Germinal center (tissue), 1 donor: ENCODE measurements at regions not wholly inside any gene's neighbourhood (a gene's known extent, or its start where the extent isn't known, plus 50 kb on each side); places are given as distances from the start of the nearest gene placed in this dataset.
A peak's percentile ranks its signal among the peaks of the same experiment; 100 is the strongest.

Experiments
- DNase-seq: peaks from one replicate; pipeline ENCODE4 v3.0.0; 2012; ENCODE audit warnings: mixed read lengths, low spot score

DNA sequence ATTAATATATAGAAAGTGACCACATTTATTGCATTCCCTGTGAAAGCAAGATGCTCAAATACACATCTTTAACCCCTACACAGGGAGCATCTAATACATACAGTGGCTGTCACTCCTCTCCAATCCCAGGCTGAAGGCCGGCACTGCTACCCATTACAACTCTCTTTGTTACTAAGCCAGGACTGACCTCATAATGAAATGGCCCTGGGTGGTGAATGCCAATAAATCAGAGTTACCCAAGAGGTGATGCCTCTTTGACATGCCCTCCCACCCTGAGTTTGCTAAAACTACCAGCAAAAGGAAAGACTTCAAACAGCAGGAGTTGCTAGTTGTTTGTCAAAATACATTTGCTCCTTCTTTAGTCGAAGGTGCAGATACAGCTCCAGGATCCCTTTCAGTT lies 214.2 kb downstream of the FOXA2 start:
- no peak for DNase-seq

DNA sequence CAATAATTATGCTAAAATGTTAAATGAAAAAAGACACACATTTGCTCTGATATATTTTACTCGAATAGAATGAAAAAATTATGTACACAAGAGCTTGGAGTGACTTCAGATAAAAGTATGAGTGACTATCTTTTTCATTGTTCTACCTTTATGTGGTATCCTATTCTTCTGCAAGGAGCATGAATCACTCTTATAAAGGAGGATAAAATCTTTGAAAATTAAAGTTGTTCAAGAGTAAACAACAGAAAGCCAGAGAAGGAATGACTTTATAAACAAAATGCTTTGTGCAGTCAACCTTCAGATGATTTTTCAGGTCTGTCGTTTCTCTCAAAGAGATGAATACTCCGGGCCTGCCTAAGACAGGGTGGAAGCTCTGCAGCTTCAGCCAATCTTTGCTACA lies 215.3 kb downstream of the FOXA2 start:
- no peak for DNase-seq

DNA sequence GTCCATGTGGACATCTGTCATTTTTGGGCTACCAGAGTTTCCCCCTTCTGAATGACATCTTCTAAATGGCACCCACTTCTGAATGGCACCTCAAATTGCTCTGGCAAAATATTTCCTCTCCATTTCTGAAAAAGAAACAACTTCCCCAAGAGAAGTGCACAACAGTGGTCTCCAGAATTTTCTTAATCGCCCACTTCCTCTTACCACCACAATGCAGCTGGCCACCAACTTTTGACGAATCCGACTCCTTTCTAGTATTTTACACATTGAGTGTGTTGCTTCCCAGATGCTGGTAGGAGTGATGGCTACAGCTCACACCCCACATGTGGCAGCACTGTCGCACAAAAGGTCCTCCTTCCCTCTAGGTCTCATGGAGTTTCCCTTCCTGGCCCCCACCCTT lies 216.1 kb downstream of the FOXA2 start:
- DNase-seq, result no peak

DNA sequence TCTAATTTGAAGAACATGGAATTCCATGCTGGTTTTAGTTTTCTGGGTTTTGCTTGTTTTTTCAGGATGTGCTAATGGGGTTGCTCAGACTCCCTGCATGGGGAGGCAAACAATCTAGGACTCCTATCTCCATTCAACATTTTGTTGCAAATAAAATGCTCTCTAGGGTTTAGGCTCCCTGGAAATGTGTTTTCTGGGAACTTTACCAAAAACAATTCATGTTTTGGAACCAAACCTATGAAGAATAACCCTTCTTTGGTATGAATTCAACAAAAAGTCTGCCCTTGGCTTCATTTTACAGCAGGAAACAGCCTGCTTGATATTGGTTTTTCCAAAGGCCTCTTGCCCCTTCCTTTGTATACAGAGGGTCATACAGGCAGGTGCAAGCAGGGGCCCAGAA lies 217.7 kb downstream of the FOXA2 start:
- no peak for DNase-seq

DNA sequence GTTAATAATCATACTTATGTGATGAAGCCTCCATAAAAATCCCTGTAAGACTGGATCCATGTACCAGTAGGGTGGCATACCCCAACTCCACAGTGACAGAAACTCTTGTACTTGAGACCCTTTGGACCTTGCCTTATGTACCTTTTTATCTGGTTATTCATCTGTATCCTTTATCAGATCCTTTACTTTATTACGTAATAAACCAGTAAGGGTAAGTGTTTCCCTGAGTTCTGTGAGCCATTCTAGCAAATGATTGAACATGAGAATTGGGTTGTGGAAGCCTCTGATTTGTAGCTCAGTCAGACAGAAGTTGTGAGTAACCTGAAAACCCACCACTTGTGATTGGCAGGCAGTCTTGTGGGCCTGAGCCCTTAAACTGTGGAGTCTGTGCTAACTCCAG lies 229.7 kb downstream of the FOXA2 start:
- DNase-seq, result no peak

DNA sequence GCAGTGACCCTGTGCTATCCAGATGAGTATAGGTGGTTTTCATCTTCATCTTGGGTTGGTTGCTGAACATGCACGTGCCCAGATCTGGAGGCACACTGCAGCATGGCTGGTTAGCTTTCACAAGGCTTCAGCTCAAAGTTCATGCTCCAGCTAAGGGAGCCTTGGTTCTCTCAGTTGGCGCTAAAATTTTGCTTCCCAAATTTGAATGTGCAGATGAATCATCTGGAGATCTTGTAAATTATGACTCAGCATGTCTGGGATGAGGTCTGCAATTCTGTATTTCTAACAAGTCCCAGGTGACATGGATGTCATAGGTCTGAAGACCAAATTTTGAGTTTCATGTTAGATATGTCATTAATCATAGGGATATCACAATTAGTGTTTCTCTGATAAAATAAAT lies 230.8 kb downstream of the FOXA2 start:
- DNase-seq, result no peak

DNA sequence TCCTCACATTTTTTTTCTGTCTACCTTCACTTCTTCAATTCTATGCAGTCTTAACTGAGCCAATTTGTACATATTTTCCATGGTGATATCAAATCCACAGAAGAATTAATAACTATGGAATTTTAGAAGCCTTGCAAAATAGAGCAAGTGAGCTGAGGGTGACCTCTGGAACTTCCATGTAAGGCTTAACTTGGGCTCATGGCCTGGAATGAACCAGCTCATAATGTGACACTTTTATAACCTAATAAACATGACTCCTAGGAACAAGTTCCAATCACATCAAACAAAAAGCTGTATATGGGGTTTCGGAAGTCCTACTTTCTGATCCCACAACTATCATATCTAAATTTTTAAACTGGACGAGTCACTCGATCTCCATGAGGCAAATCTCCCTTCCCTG lies 232.4 kb downstream of the FOXA2 start:
- DNase-seq, result no peak

DNA sequence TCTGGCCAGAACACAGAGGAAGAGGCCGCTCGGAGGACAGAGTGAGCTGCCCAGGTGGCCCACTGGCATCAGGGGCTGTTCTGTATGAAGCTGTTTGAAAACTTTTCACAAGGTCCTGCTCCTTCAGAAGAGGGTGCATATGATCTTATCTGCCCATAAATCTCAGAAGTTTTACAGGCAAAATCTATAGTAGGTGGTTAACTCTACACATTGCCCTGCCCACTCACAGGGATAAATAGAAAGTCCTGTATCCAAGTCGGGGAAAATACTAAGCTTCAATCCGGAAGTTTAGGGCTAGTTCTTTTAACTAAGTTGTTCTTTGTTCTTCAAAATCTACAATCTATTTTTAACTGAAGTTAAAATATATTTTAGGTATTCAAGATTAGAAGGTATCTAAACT lies 233.7 kb downstream of the FOXA2 start:
- DNase-seq, result no peak

DNA sequence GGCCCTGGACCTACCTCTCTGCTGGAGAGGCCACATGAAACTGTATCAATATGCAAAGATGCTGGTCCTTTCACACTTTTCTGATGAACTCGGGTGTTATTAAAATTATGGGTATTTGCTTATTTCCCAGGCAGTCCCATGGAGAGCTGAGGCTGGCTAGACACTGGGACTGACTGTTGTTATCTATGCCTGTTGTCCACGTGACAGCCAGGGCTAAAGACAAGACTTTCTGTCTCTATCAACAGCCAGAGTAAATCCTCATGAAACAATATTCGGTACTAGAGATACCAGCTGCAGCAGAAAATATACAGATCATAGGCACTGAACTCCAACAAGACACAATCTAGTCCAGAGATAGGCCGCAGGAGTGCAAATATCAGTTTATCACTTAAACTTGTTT lies 236.4 kb downstream of the FOXA2 start:
- DNase-seq, result no peak

DNA sequence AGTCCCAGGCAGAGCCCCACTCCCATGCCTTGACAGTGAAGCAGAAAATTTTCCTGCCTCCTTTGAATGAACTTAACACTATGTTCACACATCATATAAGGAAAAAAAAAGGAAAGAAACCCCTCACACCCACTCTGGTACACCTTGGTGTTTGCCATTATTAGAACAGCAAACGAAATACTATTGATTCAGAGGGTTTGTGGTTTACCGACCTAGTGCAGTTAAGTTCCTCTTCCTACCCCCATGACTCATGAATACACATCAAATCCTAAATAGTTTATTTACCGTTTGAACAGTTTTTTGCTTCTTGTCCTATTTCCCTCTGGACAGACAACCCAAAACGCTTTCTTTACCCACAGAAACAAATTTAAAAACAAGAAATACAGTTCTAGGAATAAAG lies 237.7 kb downstream of the FOXA2 start:
- DNase-seq, result no peak

DNA sequence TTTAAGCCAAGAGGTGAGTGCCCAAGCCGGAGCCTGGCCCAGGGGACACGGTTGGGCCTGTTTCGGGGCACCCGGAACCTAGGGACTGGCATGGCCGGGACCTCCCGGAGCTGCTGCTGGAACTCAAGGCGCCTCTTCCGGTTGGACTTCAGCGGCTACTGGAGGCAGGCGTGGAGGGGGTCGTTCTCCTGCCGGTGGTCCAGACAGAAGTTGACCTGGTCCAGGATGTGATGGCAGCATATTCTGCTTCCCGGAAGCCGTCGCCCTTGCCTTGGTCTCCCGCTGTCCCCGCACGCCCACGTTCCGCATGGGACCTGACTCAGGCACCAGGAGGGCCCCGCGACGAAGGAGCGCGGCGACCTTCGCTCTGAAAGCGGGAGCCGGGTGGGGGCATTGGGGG lies 240.8 kb downstream of the FOXA2 start:
- DNase-seq, result no peak

DNA sequence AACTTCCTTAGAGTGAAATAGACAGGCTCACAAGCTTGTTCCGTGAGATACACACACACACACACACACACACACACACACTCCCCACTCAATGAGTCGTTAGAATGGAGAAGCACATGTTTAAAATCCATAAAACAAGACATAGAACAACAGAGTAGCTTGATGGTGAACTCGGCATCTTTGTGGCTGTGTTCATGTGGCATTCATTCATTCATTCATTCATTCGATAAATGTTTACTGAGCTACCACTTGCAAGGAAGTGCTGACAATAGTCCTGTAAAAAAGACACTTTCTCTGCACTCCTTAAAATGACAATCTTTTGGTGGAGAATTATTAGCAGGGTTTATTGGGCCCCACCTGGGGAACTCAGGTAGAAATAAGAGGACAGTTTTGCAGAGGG lies 242.0 kb downstream of the FOXA2 start:
- no peak for DNase-seq

DNA sequence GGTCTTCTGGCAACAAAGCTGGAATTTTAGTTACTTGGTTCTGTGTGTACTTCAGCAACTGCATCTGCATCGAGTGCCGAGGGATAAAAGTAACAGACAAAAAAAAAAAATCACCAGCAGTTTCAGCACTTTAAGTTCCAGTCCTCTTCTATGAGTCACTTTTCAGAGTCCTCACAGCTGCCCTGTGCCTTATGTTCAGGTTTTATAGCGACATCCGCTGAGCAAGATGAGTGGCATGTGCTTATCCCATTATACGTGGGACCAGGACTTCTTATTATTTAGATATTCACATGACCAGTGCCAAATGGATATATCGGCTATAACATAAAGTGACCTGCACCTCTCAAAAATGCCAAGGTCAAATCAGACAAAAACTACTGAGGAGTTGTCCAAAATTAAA lies 242.9 kb downstream of the FOXA2 start:
- no peak for DNase-seq

DNA sequence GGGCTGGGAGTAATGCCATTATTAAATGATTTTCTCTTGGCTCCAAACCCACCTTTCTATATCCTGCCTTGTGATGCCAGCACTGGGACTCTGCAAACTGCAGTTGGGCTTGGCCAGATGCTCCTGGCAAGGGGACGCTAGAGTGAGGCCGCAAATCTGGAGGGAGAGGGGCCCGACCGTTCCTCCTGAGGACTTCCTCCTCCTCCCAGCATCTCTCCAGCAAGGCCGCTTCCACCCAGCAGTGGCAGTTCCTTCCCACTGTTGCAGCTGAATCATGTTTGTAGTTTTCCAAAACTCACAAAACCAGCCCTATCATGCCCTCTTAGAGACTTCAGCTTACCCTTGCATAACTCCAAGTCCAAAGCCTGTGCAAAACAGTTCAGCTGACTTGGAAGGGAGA lies 244.4 kb downstream of the FOXA2 start:
- no peak for DNase-seq

DNA sequence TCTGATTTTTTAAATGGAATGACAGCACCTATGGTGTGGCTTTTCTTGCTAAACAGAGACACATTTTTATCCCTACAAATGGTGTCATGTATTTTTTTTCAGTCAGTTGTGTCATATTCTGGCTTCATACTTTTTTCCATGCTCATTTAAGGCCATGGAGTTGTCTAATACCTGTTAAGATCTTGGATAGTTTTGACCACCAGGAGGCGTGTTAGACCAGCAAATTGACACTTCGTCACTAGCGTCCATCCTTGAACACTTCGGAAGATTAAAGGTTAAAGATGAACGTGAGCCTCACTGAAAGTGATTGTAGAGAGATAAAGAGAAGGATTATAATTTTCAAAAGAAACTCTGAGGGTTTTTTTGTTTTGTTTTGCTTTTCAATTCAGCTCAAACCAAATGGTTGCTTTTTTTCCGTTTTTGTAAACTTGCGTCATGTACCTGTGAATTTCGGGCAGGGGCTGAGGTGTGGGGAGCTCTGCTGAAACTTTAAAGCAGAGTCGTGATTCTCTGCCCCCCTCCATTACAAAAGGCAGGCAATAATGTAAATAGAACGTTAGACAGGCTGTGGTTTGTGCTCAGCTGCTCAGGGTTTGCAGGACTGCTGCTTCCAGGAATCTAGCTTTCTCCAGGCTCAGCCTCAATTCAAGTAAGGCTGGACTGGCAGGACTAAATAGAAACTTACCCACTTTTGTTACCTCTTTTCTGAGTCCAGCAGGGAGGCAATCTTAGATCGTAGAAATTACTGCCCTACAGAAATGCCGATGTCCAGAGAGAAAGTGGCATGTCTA lies 245.1 kb downstream of the FOXA2 start:
- DNase-seq, result peak; percentile 17

DNA sequence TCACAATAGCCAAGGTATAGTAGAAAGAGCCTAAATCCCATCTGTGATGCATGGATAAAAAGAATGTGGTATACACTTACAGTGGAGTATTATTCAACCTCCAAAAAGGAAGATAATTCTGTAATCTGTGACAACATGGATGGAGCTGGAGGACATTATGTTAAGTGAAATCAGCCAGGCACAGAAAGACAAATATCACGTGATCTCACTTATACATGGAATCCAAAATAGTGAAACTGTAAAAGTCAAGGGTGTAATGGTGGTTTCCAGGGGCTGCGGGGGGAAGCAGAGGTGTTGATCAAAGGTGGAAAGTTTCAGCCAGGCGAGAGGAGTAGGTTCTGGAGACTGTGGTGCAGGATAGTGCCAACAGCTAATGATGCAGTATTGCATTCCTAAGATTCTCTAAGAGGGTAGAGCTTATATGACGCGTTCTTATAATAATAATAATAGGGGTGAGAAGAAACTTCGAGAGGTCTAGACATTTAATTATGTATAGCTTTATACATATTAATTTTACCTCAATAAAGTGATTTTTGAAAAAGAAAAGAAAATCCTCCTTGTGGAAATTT lies 246.1 kb downstream of the FOXA2 start:
- DNase-seq, result no peak

DNA sequence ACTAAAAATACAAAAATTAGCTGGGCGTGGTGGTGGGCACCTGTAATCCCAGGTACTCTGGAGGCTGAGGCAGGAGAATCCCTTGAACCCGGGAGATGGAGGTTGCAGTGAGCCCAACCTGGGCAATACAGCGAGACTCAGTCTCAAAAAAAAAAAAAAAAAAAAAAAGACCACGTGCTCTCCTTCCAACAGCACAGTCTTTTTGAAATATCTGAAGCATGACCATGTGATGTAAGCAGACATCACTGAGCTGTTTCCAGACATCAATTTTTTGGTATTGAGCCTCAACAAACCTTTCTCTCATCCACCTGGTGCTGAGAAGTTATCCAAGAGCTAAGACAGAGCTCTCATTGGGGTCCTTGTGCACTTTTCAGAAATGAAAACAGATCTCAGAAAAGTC lies 249.2 kb downstream of the FOXA2 start:
- no peak for DNase-seq

DNA sequence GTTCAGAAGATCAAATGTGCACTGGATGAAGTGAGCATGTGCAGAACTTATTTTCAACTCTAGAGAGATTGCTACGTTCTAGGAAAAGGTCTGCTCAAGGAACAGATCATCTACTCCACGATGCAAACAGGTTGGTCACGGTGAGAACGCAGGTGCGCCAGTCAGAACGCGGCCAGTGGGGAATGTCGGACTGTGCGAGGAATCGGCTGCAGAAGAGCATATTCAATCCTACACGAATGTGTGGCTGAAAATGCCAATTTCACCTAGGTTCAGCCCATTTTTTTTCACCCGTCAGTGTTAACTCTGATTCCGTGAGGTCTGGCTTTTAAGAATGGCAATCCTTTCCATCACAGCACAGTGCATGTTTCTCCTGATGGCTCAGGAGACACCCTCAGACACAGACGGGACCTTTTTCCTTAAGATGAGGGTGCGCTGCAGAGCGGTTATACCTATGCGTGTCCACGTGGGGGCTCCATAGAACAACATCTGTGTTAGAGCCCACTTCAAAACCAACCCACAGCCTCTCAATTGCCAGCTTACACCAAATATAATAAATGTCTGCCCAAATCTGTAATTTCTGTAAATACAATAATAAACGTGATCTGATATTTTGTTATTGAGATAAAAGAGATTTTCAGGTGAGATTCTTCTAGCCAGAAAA lies 250.4 kb downstream of the FOXA2 start:
- peak; percentile 67 for DNase-seq

DNA sequence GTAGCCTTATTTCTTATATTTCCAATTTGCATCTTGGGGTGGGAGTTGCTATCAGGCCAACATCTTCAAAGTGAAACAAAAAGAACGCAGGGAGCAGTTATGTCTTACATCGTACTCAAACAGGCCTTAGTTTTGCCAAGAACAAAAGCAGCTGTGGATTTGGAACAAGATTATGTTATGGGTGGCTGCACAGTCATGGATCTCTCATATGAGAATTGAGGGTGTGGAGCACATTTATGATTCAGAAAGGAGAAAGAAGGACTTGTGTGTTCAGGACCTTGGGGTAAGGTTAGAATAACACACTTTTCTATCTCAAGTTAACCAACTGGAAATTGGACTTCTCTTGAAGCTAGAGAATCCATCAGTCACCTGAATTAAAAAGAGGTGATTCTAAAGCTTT lies 259.9 kb downstream of the FOXA2 start:
- no peak for DNase-seq

DNA sequence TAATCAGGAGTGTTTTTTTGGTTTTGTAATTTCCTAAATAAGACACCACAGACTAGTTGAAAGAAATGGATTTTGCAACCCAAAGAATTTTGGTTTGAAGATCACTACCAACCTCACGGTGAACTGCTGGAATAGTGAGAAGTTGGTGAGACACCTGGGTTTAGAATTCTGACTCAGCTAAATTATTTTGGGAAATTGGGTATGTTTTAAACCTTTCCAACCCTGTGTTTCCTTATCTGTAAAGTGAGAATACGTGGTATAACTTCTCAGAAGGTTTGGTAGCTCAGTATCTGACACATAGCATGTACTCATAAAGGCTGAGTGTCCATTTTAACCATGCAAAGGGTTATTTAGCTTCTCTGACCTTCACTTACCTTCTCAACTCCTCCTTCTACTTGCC lies 261.9 kb downstream of the FOXA2 start:
- DNase-seq, result no peak

DNA sequence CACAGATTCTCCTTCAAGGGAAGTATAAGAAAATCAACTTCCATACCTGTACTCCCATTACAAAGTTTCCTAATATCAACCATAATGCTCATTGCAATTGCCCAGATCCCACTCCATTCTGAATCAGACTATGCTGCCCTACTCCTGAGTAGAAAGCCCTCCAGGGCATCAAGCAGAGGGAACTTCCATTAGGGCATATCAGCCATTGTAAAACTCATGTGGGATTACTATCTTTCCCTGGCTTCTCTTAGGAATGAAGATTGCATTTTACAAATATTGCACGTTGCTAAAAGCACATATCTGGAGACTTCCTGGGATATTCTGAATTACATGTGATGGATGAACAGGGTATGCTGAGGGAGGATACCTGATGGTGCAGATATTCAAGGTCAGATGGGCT lies 263.2 kb downstream of the FOXA2 start:
- DNase-seq, result no peak

DNA sequence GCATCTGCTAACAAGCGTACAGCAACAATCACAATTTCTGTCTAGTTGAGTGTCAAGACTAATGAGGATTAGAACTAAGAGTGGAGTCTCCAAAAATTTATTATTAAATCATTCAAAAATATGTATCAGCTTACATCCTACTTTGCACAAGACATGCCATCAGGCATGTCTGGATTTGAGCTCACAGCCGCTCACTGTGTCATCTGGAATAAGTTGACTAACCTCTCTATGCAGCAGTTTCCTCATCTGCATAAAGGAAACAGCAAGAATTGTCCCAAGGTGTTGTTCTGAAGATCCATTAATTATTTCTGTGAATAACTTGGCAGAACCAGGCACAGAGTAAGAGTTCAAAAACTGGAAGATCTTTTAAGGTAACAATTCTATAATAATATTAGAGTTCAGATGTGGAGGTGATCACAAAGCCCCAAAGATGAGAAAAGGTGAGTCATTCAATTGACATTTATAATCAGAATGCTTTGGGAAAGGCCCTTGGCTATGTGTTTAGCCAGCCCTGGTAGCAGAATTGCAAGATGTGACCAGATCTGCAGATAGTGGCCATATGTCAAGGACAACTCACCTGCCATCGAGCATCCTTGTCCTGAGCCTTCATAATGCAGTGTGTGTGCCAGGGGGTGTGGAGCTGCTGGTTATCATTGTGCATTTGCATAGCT lies 264.0 kb downstream of the FOXA2 start:
- DNase-seq, result no peak

DNA sequence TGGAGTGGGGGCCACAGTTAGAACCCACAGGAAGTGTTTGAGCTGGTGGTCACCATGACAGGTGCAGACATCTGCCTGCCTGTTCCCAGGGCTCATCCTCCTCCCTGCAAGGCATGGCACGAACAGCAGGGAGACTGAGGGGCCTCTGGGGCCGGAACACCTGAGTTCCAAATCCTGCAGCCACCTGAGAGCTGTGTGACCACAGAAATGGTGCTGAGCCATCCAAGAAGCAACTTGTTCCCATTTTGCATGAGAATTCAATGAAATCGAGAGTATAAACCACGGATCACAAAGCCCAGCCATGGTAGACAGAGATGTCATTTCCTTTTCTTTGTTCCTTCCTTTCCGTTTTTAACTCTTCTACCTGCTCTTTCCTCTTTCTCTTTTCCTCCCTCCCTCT lies 268.6 kb downstream of the FOXA2 start:
- DNase-seq, result no peak
